ENCODE measurements at regions not wholly inside any gene's neighbourhood (a gene's known extent, or its start where the extent isn't known, plus 50 kb on each side); places are given as distances from the start of the nearest gene placed in this dataset.

GRCh38 chr1:195482137-195482536, 1126.1 kb downstream of the KCNT2 start:
- TF ChIP-seq POLR2A (IDR thresholded peaks at IDR 0.05) (no peak), CTCF (IDR thresholded peaks at IDR 0.05 in 4 of 5, conservative IDR thresholded peaks at IDR 0.05 in 1 of 5) (no peak)
